GM23338 (cell line): ENCODE measurements at regions not wholly inside any gene's neighbourhood (a gene's known extent, or its start where the extent isn't known, plus 50 kb on each side); places are given as distances from the start of the nearest gene placed in this dataset.

Source experiments
- ATAC-seq: fragments of 200-7000 bp; cut with Tn5 transposase; 3 replicates; pipeline ENCODE4 v1.9.1; 2020
- DNase-seq: peaks from one replicate; pipeline ENCODE4 v3.0.0-alpha.2; 2015; ENCODE audit warnings: low spot score
- H2AFZ ChIP-seq: fragments of 200-600 bp; sonication (generic); 2 replicates; pipeline ENCODE4 v1.8.0; 2016; ENCODE audit warnings: antibody characterized with exemption, mild to moderate bottlenecking, moderate library complexity
- H3F3A ChIP-seq: fragments of 200-600 bp; sonication (generic); replicated peaks from 2 replicates; pipeline ENCODE4 v1.8.0; 2017; ENCODE audit warnings: antibody characterized with exemption, mixed run types, low read depth
- H3K27ac ChIP-seq: fragments of 200-600 bp; sonication (generic); 2 replicates; pipeline ENCODE4 v1.6.1; 2016; ENCODE audit warnings: low read depth
- H3K27me3 ChIP-seq: fragments of 200-600 bp; sonication (generic); 2 replicates; pipeline ENCODE4 v1.8.0; 2016; ENCODE audit warnings: mild to moderate bottlenecking, mixed run types, moderate library complexity; ENCODE audit not compliant: insufficient read depth
- H3K36me3 ChIP-seq: fragments of 200-600 bp; sonication (generic); 2 replicates; pipeline ENCODE4 v1.8.0; 2016; ENCODE audit warnings: mild to moderate bottlenecking; ENCODE audit not compliant: insufficient read depth
- H3K4me1 ChIP-seq: fragments of 200-600 bp; sonication (generic); 2 replicates; pipeline ENCODE4 v1.8.0; 2016; ENCODE audit warnings: mild to moderate bottlenecking, moderate library complexity; ENCODE audit not compliant: insufficient read depth
- H3K4me2 ChIP-seq: fragments of 200-600 bp; sonication (generic); 2 replicates; pipeline ENCODE4 v1.7.1; 2017; ENCODE audit warnings: mixed run types
- H3K4me3 ChIP-seq: fragments of 200-600 bp; sonication (generic); 2 replicates; pipeline ENCODE4 v1.6.1; 2016; ENCODE audit warnings: mixed run types
- H3K79me2 ChIP-seq: fragments of 200-600 bp; sonication (generic); replicated peaks from 2 replicates; pipeline ENCODE4 v1.8.0; 2017; ENCODE audit warnings: mild to moderate bottlenecking; ENCODE audit not compliant: insufficient read depth
- H3K9me2 ChIP-seq: fragments of 200-600 bp; sonication (generic); 2 replicates; pipeline ENCODE4 v1.8.0; 2017; ENCODE audit not compliant: insufficient read depth
- H4K20me1 ChIP-seq: fragments of 200-600 bp; sonication (generic); replicated peaks from 2 replicates; pipeline ENCODE4 v1.8.0; 2017; ENCODE audit warnings: mild to moderate bottlenecking; ENCODE audit not compliant: insufficient read depth
- H3K27ac Mint-ChIP-seq: 2 replicates; pipeline ENCODE4 v1.8.0; 2020; ENCODE audit warnings: inconsistent platforms, mild to moderate bottlenecking, moderate library complexity, mixed read lengths
- H3K27me3 Mint-ChIP-seq: 3 replicates; pipeline ENCODE4 v1.8.0; 2022; ENCODE audit warnings: low read depth, mild to moderate bottlenecking, moderate library complexity, mixed read lengths, inconsistent platforms; ENCODE audit not compliant: insufficient read depth, poor library complexity
- H3K36me3 Mint-ChIP-seq: 3 replicates; pipeline ENCODE4 v1.8.0; 2021; ENCODE audit warnings: low read depth, mild to moderate bottlenecking, inconsistent platforms, moderate library complexity, mixed read lengths
- H3K4me1 Mint-ChIP-seq: 3 replicates; pipeline ENCODE4 v1.8.0; 2020; ENCODE audit warnings: mild to moderate bottlenecking, inconsistent platforms, mixed read lengths
- H3K4me3 Mint-ChIP-seq: 3 replicates; pipeline ENCODE4 v1.8.0; 2021; ENCODE audit warnings: moderate library complexity, mild to moderate bottlenecking, inconsistent platforms, mixed read lengths
- H3K9me3 Mint-ChIP-seq: 3 replicates; pipeline ENCODE4 v1.8.0; 2020; ENCODE audit warnings: moderate library complexity, mild to moderate bottlenecking, inconsistent platforms, mixed read lengths
- CREB1 ChIP-seq: fragments of 250-450 bp; sonication (Bioruptor Pico); IDR thresholded peaks from 2 replicates; pipeline ENCODE4 v1.5.0; 2020; ENCODE audit warnings: low read depth, mild to moderate bottlenecking, moderate library complexity
- CTCF ChIP-seq, 2 experiments: fragments of 200-600 bp in 1 of 2; sonication (generic) in 1 of 2; conservative IDR thresholded peaks; 2 replicates each; pipeline versions ENCODE4 v1.5.1 to v1.6.1; 2016 to 2017; ENCODE audit warnings: antibody characterized with exemption in 2 of 2, low read depth in 2 of 2, mild to moderate bottlenecking in 2 of 2, moderate library complexity in 1 of 2
- EZH2 ChIP-seq: fragments of 200-600 bp; sonication (generic); IDR thresholded peaks from one replicate; pipeline ENCODE4 v1.8.0; 2017; ENCODE audit warnings: antibody characterized with exemption, mild to moderate bottlenecking, low read depth; ENCODE audit not compliant: unreplicated experiment
- POLR2AphosphoS5 ChIP-seq: IDR thresholded peaks from 2 replicates; pipeline ENCODE4 v1.6.1; 2016; ENCODE audit warnings: antibody characterized with exemption, low read depth
- ZNF114 ChIP-seq: fragments of 250-450 bp; sonication (Bioruptor Pico); IDR thresholded peaks from 2 replicates; pipeline ENCODE4 v1.5.0; 2020; ENCODE audit warnings: mild to moderate bottlenecking, moderate library complexity
- TF ChIP-seq, protein P1 (sequence below): IDR thresholded peaks from one replicate; pipeline ENCODE4 v1.6.1; 2018; ENCODE audit warnings: antibody characterized with exemption; ENCODE audit not compliant: unreplicated experiment
- TF ChIP-seq, protein P2 (sequence below): fragments of 250-450 bp; sonication (Bioruptor Pico); IDR thresholded peaks from 2 replicates; pipeline ENCODE4 v1.5.0; 2020; ENCODE audit warnings: mild to moderate bottlenecking, moderate library complexity

GRCh38 chr5:125220284-125220683 lies 473.8 kb upstream of the ZNF608 start:
- ATAC-seq: no peak

More at GRCh38 chr5:125220284-125220683, 473.8 kb upstream of the ZNF608 start:
- H3K79me2 ChIP-seq: no peaks in the 10 kb centered on the region
- H3K4me3 Mint-ChIP-seq: no peak overlapping the region
- H3K27me3 Mint-ChIP-seq: peaks cover 1% of the 10 kb centered on the region
- no peak for DNase-seq
- no peaks in the 10 kb centered on the region for H4K20me1 ChIP-seq
- no peaks in the 10 kb centered on the region; the same call in 2 of the 3 replicates for H3K36me3 Mint-ChIP-seq
- no peak overlapping the region for H2AFZ ChIP-seq
- no peak overlapping the region for H3K27ac Mint-ChIP-seq
- H3K4me1 ChIP-seq: no peaks in the 10 kb centered on the region; the same call in 1 of the 2 replicates
- no peaks in the 10 kb centered on the region for H3K27me3 ChIP-seq
- H3F3A ChIP-seq: no peaks in the 10 kb centered on the region
- no peaks in the 10 kb centered on the region for H3K36me3 ChIP-seq
- no peaks in the 10 kb centered on the region for H3K9me3 Mint-ChIP-seq
- no peak overlapping the region for H3K4me3 ChIP-seq
- H3K4me2 ChIP-seq: no peak overlapping the region
- no peaks in the 10 kb centered on the region for H3K9me2 ChIP-seq
- H3K4me1 Mint-ChIP-seq: no peaks in the 10 kb centered on the region; the same call in 2 of the 3 replicates
- TF ChIP-seq, protein P1, sequence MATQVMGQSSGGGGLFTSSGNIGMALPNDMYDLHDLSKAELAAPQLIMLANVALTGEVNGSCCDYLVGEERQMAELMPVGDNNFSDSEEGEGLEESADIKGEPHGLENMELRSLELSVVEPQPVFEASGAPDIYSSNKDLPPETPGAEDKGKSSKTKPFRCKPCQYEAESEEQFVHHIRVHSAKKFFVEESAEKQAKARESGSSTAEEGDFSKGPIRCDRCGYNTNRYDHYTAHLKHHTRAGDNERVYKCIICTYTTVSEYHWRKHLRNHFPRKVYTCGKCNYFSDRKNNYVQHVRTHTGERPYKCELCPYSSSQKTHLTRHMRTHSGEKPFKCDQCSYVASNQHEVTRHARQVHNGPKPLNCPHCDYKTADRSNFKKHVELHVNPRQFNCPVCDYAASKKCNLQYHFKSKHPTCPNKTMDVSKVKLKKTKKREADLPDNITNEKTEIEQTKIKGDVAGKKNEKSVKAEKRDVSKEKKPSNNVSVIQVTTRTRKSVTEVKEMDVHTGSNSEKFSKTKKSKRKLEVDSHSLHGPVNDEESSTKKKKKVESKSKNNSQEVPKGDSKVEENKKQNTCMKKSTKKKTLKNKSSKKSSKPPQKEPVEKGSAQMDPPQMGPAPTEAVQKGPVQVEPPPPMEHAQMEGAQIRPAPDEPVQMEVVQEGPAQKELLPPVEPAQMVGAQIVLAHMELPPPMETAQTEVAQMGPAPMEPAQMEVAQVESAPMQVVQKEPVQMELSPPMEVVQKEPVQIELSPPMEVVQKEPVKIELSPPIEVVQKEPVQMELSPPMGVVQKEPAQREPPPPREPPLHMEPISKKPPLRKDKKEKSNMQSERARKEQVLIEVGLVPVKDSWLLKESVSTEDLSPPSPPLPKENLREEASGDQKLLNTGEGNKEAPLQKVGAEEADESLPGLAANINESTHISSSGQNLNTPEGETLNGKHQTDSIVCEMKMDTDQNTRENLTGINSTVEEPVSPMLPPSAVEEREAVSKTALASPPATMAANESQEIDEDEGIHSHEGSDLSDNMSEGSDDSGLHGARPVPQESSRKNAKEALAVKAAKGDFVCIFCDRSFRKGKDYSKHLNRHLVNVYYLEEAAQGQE: no peak
- TF ChIP-seq, protein P2, sequence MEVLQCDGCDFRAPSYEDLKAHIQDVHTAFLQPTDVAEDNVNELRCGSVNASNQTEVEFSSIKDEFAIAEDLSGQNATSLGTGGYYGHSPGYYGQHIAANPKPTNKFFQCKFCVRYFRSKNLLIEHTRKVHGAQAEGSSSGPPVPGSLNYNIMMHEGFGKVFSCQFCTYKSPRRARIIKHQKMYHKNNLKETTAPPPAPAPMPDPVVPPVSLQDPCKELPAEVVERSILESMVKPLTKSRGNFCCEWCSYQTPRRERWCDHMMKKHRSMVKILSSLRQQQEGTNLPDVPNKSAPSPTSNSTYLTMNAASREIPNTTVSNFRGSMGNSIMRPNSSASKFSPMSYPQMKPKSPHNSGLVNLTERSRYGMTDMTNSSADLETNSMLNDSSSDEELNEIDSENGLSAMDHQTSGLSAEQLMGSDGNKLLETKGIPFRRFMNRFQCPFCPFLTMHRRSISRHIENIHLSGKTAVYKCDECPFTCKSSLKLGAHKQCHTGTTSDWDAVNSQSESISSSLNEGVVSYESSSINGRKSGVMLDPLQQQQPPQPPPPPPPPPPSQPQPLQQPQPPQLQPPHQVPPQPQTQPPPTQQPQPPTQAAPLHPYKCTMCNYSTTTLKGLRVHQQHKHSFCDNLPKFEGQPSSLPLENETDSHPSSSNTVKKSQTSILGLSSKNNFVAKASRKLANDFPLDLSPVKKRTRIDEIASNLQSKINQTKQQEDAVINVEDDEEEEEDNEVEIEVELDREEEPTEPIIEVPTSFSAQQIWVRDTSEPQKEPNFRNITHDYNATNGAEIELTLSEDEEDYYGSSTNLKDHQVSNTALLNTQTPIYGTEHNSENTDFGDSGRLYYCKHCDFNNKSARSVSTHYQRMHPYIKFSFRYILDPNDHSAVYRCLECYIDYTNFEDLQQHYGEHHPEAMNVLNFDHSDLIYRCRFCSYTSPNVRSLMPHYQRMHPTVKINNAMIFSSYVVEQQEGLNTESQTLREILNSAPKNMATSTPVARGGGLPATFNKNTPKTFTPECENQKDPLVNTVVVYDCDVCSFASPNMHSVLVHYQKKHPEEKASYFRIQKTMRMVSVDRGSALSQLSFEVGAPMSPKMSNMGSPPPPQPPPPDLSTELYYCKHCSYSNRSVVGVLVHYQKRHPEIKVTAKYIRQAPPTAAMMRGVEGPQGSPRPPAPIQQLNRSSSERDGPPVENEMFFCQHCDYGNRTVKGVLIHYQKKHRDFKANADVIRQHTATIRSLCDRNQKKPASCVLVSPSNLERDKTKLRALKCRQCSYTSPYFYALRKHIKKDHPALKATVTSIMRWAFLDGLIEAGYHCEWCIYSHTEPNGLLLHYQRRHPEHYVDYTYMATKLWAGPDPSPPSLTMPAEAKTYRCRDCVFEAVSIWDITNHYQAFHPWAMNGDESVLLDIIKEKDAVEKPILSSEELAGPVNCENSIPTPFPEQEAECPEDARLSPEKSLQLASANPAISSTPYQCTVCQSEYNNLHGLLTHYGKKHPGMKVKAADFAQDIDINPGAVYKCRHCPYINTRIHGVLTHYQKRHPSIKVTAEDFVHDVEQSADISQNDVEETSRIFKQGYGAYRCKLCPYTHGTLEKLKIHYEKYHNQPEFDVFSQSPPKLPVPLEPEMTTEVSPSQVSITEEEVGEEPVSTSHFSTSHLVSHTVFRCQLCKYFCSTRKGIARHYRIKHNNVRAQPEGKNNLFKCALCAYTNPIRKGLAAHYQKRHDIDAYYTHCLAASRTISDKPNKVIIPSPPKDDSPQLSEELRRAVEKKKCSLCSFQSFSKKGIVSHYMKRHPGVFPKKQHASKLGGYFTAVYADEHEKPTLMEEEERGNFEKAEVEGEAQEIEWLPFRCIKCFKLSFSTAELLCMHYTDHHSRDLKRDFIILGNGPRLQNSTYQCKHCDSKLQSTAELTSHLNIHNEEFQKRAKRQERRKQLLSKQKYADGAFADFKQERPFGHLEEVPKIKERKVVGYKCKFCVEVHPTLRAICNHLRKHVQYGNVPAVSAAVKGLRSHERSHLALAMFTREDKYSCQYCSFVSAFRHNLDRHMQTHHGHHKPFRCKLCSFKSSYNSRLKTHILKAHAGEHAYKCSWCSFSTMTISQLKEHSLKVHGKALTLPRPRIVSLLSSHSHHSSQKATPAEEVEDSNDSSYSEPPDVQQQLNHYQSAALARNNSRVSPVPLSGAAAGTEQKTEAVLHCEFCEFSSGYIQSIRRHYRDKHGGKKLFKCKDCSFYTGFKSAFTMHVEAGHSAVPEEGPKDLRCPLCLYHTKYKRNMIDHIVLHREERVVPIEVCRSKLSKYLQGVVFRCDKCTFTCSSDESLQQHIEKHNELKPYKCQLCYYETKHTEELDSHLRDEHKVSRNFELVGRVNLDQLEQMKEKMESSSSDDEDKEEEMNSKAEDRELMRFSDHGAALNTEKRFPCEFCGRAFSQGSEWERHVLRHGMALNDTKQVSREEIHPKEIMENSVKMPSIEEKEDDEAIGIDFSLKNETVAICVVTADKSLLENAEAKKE (CRISPR knock-in tag): no peak
- TF ChIP-seq POLR2AphosphoS5: no peak
- no peak for TF ChIP-seq EZH2
- TF ChIP-seq ZNF114 (CRISPR knock-in tag): no peak
- TF ChIP-seq CTCF (conservative IDR thresholded peaks at IDR 0.05; ENCODE audit: low read depth in 2 of 2): no peak
- no peak for TF ChIP-seq CREB1 (CRISPR knock-in tag)
- no peak overlapping the region for H3K27ac ChIP-seq
